GM23338 (cell line): ENCODE measurements at regions not wholly inside any gene's neighbourhood (a gene's known extent, or its start where the extent isn't known, plus 50 kb on each side); places are given as distances from the start of the nearest gene placed in this dataset.
"Not testable (repeated sequence)": the region's sequence is repeated elsewhere in the genome, so short reads cannot be mapped to it uniquely, and the experiment has no call there.

Experiments used
- CTCF ChIP-seq, 2 experiments: fragments of 200-600 bp in 1 of 2; sonication (generic) in 1 of 2; conservative IDR thresholded peaks; 2 replicates each; pipeline versions ENCODE4 v1.5.1 to v1.6.1; 2016 to 2017; ENCODE audit warnings: antibody characterized with exemption in 2 of 2, low read depth in 2 of 2, mild to moderate bottlenecking in 2 of 2, moderate library complexity in 1 of 2
- POLR2AphosphoS5 ChIP-seq: IDR thresholded peaks from 2 replicates; pipeline ENCODE4 v1.6.1; 2016; ENCODE audit warnings: antibody characterized with exemption, low read depth
- TF ChIP-seq, protein P1 (sequence below): IDR thresholded peaks from one replicate; pipeline ENCODE4 v1.6.1; 2018; ENCODE audit warnings: antibody characterized with exemption; ENCODE audit not compliant: unreplicated experiment

DNA sequence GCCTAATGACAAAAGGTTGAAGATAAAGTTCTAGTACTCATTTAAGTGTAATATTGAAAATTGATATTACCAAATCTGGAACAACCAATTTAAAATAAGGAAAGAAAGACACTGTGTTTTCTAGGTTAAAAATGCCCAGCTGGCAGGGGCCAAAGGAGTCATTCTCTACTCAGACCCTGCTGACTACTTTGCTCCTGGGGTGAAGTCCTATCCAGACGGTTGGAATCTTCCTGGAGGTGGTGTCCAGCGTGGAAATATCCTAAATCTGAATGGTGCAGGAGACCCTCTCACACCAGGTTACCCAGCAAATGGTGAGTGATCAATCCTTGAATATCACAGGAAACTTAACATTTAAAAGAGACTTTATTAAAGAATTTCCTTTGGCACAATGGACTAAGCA lies 50.7 kb upstream of the TRIM77 start:
- not testable (repeated sequence) for TF ChIP-seq POLR2AphosphoS5; CTCF (conservative IDR thresholded peaks at IDR 0.05; ENCODE audit: low read depth in 2 of 2)
- TF ChIP-seq, protein P1, sequence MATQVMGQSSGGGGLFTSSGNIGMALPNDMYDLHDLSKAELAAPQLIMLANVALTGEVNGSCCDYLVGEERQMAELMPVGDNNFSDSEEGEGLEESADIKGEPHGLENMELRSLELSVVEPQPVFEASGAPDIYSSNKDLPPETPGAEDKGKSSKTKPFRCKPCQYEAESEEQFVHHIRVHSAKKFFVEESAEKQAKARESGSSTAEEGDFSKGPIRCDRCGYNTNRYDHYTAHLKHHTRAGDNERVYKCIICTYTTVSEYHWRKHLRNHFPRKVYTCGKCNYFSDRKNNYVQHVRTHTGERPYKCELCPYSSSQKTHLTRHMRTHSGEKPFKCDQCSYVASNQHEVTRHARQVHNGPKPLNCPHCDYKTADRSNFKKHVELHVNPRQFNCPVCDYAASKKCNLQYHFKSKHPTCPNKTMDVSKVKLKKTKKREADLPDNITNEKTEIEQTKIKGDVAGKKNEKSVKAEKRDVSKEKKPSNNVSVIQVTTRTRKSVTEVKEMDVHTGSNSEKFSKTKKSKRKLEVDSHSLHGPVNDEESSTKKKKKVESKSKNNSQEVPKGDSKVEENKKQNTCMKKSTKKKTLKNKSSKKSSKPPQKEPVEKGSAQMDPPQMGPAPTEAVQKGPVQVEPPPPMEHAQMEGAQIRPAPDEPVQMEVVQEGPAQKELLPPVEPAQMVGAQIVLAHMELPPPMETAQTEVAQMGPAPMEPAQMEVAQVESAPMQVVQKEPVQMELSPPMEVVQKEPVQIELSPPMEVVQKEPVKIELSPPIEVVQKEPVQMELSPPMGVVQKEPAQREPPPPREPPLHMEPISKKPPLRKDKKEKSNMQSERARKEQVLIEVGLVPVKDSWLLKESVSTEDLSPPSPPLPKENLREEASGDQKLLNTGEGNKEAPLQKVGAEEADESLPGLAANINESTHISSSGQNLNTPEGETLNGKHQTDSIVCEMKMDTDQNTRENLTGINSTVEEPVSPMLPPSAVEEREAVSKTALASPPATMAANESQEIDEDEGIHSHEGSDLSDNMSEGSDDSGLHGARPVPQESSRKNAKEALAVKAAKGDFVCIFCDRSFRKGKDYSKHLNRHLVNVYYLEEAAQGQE, result not testable (repeated sequence)
